Right forelimb (tissue), 1 donor: ENCODE measurements at regions not wholly inside any gene's neighbourhood (a gene's known extent, or its start where the extent isn't known, plus 50 kb on each side); places are given as distances from the start of the nearest gene placed in this dataset.

Source experiments
- DNase-seq: peaks from one replicate; pipeline ENCODE4 v3.0.0-alpha.2; 2018

DNA sequence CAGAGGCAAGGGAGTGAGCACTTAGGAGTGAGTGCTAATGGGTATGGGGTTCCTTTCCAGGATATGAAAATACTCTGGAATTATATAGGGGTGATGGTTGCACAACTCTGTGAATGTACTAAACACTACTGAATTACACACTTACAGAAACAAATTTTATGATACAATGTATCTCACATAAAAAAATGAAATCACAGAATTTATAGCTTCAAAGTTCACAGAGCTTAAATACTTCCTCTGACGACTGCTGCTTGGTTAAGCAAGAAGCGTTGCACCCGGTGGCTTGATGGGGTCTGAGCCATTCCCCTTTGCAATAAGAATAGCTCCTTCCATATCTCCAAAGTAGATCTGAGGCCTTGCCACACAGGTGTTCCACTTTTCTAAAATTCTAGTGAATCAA, 835.1 kb downstream of the TSN start:
- DNase-seq: no peak

DNA sequence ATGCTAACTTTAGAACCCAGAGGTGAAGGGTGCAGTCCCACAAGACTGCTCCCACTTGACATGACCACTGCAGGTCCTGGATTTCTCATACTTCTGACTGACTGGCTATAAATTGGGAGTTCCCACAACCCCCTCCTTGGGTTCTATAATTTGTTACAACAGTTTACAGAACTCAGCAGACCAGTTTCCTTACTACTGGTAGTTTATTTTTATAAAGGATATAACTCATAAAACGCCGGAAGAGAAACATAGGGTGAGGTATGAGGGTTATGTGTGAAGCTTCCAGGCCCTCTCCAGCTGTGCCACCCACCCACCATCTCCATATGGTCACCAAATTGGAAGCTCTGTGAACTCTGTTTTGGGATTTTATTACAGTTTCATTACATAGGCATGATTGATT, 839.6 kb downstream of the TSN start:
- no peak for DNase-seq

DNA sequence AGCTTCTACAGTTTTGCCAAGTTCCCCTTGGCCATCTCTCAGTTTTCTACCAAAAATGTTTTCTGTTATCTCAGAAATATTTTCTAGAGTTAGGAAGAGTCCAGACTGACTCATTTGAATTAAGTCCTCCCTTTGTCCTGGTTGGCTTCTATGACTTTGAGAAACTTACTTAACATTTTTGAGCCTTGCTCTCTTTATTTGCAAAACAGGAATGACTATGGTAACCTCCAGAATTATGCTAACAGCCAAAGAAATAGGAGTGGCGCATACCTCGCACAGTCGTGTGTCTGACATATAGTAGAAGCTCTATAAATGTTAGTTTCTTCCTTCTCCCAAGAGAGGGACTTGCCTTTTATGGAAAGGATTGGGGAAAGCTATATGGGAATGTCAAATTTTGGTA, 841.1 kb downstream of the TSN start:
- no peak for DNase-seq

DNA sequence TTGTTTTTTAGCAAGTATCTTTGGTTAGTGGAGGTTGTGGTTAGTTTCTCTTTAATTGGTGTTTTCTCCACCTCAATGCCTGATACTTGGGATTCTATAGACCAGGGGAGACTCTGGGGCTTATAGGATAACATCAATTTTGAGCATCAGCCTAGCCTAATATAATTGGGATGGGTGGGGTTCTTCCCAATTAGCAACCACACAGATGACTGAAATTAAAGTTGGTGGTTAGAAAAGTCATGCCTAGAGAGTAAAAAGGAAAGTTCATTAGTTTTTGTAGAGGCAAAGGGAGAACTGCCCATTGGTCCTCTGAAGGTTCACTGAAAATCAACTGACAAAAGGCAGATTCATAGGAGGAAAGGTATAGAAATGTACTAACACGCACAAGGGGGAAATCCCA, 843.3 kb downstream of the TSN start:
- DNase-seq: no peak

DNA sequence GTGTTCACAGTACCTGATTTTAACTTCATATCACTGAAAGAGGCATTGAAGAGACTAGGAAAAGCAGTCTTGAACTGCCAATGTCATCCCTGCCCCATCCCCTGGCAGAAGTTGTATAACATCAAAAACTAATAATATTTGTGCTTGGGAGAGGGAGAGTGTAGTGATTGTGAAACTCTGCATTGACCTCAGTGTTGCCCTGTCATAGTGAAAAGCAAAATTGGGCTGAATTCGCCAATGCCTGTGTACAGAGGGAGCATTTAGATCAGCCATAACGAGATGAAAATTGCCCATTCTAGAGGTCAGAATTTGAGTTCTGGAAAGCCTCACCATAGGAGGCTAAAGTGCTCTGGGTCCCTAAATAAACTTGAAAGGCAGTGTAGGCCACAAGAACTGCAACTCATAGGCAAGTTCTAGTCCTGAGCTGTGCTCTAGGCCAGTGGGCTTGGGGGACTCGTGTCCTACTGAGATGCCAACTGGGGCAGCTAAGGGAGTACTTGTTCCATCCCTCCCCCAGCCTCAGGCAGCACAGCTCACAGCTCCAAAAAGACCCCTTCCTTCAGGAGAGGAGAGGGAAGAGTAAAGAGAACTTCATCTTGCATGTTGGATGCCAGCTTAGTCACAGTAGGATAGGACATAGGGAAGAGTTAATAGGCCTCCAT, 855.6 kb downstream of the TSN start:
- DNase-seq: no peak

DNA sequence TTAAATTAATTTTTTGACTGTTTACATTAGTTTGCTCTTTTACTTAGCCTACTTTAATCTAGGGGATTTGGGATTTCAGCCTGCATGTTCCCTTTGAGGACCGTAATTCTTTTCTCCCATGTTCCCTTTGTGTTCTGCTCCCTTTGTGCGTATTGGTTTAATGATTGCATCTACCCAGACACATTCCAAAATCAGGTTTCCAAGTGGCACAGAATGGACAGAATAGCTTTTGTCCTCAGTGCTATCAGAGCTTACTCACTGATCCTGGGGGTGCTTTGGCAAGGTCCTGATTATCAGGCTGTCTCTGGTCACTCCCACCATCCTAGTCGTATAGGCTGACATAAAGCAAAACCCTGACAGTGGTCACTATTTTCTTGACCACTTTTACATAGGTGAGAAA, 867.5 kb downstream of the TSN start:
- DNase-seq: no peak

DNA sequence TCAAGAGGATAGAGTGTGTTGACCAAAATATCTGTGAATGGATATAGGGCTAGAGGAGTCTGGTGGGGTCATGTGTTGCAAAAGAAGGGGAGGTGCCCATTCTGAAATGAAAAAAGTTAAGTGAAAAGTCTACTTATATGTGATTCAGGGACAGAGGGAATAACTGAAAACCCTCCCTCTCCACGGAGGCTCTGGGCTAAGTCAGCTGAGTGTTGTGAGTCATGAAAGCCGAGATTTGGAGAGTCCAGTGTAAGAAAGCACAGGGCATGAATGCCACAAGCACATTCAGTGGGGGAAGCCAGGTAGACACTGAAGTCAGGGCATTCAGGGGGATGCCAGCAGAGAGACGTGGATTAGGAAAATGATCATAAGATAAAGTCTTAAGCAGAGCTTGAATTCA, 871.9 kb downstream of the TSN start:
- no peak for DNase-seq

DNA sequence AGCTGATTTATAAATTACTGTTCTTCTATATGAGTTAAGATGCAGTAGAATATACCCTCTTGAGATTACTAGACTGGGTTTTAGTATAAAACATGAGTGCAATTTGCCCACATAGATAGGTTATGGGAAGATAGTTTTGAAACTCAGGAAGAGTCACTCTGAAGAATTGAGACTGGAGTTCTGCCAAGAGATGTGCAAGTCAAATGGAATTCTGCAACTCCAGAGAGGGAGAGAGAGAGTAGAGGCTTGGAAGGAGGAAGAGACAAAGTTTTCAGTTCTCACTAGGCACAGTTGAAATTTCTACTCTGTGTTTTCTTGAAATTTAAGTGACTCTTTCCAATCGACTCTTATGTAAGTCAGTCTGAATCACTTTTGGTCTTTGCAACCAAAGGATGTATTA, 878.8 kb downstream of the TSN start:
- DNase-seq: no peak

DNA sequence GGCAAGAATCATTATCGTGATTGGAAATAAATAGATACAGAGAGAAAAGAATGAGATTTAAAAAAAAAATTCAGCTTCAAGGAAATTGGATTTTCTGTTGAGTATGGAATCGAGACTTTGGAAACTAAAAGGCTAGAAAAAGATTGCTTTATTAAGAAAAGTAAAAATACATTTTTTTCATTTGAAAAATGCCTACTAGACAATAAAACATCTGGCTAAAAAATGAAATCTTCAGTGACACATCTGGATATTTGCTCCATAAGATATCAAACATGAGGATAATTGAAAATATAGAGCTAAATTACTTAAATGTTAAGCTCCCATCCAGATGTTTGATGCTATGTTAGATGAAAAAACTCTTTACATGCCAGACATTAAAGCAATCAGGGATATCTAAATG, 879.5 kb downstream of the TSN start:
- no peak for DNase-seq

DNA sequence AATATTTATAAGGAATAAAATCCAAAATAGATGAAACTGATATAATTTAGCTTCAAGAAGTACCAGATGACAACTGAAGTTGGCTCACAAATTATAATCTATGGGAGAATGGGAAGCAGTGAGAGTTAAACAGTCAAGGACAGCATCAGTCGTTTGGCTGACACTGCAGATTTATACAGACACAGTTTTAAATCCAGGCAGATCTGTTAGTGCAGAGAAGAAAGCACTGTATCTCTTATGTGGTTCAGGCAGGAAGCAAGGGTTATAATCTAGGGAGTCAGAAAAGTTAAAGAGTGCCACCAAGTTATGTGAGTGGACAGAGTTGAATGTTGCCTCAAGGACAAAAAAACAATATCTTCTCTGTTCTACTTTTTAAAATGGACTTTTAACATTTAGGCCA, 880.2 kb downstream of the TSN start:
- DNase-seq: no peak

DNA sequence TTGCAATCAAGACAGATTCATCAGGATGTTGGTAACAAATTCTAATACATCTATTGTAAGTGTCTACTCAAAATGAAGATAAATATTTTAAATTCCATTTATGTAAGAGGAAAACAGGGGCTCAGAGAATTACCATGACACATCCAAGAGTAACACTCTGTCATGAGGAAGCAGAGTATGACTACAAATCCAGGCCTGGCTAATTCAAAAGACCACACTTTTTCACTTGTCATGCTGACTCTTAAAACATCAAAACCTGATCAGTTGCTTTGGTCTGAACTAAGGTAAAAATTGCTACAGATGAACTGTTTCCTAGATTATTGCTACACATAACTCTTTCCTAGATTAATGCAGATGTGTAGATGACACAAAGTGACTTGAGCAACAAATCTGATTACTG, 880.6 kb downstream of the TSN start:
- DNase-seq: no peak

DNA sequence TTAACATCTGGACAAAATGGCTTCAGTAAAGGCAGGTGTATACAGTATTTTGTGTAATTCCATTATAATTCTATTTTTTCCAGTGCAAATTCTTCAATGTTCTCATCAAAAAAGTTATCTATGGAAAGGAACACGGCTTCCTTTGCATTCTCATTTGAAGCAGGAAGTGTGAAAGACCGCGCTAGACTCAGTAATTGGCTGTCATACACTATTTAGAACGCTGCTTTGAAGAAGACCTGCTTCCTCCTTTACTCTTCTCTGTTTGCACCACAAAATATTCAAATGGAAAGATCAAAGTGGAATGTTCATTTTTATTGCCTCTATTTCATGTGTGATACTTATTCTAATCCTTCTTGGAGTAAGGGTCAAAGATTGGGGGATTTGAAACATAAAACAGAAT, 883.7 kb downstream of the TSN start:
- no peak for DNase-seq

DNA sequence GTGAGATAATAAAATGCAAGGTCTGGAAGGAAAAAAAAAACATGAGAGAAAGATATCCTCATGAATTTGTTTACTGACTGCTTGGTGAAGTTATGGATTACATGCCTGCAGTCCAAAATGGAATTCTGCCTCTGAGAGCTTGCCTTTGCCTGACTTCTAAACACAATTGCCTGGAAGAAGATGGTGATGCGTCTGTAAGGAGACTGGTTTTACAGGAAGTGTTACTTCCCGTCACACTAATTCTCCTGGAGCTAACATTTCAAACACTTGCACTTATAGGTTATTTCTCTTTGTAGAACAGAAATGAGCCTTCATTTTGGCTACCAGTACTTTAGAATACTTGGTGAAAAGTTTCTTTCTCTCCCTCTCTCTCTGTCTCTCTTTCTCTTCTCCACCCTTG, 884.3 kb downstream of the TSN start:
- DNase-seq: no peak

DNA sequence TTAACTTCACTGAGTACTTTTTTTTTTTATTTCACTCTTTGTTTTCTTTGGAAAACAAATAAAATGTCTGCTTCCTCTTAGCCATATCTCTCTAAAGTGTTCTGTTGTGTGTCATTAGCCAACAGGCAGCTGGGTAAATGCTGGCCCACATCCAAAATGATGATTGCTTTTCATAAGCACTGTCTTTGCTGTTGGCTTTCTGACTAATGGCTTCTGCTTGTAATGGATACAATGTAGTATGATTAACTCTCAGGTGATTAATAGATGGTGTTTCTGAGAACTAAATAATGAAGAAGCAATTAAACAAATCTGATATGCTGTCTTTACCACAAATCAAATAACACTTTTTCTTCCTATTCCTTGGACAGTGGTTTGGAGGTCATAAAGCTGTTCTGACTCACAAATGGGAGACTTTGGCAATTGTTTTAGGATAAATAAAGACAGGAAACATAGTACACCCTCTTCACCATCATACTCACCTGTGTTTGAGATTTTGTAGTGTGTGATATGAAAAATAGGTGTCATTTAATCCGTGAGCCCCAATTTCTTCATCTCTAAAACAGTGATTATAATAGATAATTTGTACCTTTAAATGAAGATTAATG, 888.4 kb downstream of the TSN start:
- DNase-seq: no peak

DNA sequence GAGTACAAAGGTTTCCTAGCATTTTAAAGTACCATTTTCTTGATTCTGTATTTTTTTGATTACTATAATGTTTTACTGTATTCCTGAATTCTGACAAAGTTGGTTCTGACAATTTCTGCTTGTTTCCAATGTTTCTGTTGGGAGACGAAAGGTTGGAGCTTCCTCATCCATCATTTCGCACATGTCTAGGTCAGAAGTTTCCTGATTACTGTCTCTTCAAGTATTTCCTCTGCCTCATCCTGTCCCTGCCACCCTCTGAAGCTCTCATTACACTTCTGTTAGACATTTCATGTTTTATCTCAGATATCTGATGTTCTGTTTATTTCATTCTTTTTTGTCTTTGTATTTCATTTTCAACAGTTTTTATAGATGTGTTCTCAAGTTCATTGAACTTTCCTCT, 895.8 kb downstream of the TSN start:
- no peak for DNase-seq

DNA sequence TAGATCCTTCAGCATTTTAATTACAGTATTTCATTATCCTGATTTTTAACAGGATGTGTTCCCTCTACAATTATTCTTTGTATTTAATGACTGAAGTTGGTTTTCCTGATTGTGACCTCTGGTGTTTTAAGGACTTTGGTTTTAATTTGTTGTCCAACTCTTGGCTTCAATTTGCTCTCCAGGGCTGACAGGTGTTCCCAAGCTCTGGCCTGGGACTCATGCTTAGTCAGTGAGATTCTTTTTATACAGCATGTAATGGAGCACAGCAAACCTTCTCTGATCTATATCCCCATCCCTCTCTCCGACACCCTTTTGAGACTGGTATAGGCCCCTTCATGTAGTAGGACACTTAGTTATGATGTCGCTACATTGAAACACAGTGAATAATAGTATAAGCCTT, 896.3 kb downstream of the TSN start:
- no peak for DNase-seq

DNA sequence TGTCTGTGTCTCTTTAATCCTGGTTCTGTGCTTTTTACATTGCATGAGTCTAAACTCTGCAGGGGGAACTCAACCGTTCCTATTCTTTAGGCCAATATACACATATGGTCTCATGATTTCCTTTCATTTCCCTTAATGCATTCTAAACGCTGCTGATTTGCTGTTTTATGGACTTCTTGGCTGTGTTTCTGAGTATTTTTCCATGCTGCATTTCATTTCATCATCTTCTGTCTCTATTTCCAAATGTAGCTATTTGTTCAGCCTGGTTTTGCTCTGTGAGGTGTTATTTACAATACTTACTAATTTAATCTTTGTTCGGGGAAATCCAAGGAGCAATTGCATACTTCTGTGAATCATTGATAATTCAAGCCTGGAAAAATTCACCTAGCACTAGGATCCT, 897.2 kb downstream of the TSN start:
- DNase-seq: no peak

DNA sequence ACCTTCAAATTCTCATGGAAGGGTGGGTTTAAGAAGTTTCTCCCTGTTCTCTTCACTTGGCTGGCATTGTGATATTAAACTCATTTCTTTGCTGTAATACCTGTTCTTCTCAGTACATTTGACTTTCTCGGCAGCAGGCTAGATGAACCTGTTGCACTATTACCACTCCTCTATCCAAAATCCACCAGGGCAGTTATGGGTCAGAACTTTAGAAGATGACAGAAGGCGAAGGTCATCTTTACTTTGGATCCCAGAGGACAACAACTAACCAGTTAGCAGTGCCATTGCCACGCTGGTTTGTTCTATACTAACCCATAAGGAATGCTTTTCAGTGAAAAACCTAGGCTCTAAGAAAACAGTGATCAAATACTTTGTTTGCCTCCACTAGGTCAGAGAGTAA, 901.0 kb downstream of the TSN start:
- no peak for DNase-seq

DNA sequence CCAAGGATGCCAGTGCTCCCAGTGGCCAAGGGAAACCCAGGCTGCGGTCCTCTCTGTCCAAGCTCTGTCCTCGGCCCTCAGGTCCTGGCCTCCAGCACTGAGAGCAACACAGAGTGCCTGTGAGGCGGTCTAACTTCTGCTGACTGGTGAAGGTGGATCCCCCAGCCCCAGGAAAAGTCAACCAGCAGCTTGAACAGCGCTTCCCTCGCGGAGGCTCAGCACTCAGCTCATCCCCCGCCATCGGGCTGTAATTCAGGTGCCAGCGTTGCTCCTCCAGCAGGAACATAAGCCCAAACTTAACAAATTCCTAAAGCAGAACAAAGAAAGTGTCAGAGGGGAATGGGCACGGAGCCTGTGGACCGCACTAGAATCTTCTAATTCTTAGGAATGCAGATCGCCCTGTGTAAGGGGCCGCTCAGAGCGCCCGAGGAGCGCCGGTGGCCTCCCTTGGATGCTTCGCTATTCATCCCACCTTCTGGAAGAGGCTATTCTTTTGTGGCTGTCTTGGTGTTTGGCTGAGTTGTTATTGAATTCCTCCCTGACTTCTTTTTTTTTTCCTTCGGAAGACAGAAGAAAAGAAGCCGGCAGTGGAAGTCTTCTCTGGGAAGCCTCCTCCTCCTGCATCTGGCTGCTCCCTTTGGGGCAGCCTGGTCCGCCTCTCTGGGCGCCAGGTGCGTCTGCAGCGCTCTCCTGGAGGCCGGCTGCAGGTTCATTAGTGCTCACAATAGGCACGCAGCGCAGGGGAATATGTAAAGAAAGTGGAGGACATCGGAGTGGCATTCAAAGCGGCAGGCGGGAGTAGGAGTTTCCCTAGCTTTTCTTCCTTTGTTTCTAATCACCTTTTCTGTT, 905.6 kb downstream of the TSN start:
- DNase-seq: no peak

DNA sequence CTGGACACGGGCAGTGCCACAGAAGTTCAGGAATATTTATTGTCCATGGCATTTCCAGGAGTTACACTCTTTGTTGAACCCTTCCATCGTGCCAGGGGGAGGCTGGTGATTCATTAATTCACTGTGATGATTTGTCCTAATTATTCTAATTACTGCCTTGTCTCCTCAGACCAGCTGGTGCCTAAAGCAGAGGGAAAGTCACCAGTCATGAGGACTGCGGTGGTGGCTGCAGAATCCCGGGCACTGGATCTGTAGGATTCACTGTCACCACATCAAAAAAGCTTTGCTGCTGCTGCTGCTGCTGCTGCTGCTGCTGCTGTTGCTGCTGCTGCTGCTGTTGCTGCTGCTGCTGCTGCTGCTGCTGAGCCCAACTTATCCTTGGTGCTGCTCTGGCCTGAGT, 908.2 kb downstream of the TSN start:
- DNase-seq: no peak

DNA sequence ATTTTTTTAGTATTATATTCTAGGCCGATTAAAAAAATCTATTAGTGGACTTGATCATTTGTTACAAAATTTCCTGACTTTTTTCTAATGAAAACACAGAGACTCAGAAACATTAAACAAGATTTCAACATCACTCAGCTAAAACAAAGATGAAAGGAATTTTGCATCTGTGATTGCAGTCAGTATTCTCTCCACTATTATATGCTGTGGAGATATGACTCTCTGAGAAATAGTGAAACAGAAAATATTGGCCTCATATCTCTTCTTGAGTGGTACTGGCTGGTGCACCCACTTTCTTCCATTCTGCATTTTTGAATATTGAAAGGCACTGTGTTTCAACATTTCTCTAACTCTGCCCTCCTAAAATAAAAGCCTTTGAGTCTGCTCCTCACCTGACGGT, 914.2 kb downstream of the TSN start:
- no peak for DNase-seq

DNA sequence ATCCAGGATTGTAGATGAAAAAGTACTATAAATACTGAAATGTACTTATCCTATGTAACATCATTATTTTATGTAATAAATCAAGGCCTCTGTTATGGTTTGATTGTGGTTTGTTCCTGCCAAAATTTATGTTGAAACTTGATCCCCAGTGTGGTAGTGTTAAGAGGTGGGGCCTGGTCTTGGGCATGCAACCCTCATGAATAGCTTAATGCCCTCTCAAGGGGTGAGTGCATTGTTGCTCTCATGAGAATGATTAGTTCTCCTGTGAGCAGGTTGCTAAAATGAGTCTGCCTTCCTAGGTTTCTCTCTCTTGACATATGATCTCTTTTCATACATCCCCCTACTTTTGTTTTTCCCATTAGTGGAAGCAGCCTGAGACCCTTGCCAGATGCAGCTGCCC, 915.4 kb downstream of the TSN start:
- no peak for DNase-seq

DNA sequence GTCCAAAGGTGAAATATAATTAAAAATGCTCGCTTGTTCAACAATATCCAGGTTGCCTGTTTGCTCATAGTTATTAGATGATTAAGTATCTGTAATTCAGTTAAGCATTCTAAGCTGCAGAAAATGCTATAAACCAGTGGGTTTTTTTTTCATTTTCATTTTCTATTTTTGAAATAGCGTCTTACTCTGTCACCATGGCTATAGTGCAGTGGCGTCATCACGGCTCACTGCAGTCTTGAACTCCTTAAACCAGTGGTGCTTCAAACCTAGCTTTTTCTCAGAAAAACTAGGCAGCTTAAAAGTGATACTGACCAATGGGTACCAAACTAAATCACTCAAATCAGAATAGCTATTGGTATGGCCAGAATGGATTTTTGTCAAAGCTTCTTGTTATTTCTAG, 925.2 kb downstream of the TSN start:
- no peak for DNase-seq

DNA sequence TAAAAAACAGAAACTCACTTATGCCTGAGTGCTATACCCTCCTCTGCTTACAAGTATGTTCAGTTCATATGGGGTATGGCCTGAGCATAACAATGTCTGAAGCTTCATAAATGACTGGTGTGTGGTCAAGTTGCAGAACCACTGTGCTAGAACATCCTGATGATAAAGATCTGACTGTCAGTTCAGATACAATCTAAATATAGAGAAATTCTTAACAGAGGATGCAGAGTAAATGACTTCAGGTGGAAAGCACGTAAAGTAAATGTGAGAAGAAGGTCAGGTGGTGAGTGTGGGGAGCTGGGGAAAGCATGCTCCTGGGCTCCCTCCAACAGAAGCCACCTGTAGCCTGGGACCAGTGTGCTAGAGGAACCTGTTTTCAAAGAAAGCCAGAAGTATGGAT, 926.2 kb downstream of the TSN start:
- DNase-seq: no peak

DNA sequence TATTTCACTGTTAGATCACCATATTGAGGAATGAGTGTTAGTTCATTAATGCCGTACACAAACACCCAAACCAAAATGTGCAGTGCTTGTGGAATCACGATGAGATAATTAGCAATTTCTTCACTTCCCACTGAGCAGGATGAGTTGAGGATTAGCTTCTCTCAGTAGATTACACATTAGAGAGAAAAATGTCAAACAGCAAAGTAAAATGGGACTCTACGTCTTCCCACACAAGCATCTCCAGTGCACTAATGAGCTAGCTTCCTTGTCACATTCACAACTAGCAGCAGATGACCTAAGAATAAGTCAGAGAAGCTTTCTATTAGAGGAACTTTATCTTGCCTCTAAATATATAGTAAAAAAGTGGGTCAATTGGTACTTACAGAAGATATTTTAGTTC, 926.9 kb downstream of the TSN start:
- no peak for DNase-seq
